CD4-positive, CD25-positive, alpha-beta regulatory T cell (primary cell): ENCODE measurements at regions not wholly inside any gene's neighbourhood (a gene's known extent, or its start where the extent isn't known, plus 50 kb on each side); places are given as distances from the start of the nearest gene placed in this dataset.

Experiments
- ATAC-seq, 2 donors: fragments of 150-1000 bp; cut with Tn5 transposase; one replicate each; pipeline ENCODE4 v1.10.0; 2021; ENCODE audit warnings: low read depth in 2 of 2, moderate number of reproducible peaks in 2 of 2, moderate library complexity in 1 of 2
- DNase-seq, 3 donors: peaks; one replicate each; pipeline versions ENCODE4 v3.0.0 to v3.0.0-alpha.2; 2012 to 2022; ENCODE audit warnings: mixed read lengths in 1 of 3
- H3K27ac ChIP-seq: one replicate; pipeline ENCODE4 v1.7.0; 2013; ENCODE audit warnings: mild to moderate bottlenecking, low read length; ENCODE audit not compliant: insufficient read depth, poor library complexity, severe bottlenecking
- H3K27me3 ChIP-seq: one replicate; pipeline ENCODE4 v1.7.0; 2013; ENCODE audit warnings: low read length; ENCODE audit not compliant: control insufficient read depth, insufficient read depth
- H3K36me3 ChIP-seq: one replicate; pipeline ENCODE4 v1.7.0; 2013; ENCODE audit warnings: mild to moderate bottlenecking, low read length, moderate library complexity; ENCODE audit not compliant: control insufficient read depth, insufficient read depth
- H3K4me1 ChIP-seq: 2 replicates; pipeline ENCODE4 v1.7.0; 2013; ENCODE audit warnings: mild to moderate bottlenecking, low read length; ENCODE audit not compliant: insufficient read depth, control insufficient read depth, poor library complexity, severe bottlenecking
- H3K4me3 ChIP-seq: one replicate; pipeline ENCODE4 v1.7.0; 2013; ENCODE audit warnings: low read depth, mild to moderate bottlenecking, low read length, moderate library complexity
- H3K9me3 ChIP-seq, 2 experiments: 1 replicate in 1 of 2; 2 replicates in 1 of 2; pipeline ENCODE4 v1.7.0; 2013; ENCODE audit warnings: low read length in 2 of 2, mild to moderate bottlenecking in 1 of 2, moderate library complexity in 1 of 2; ENCODE audit not compliant: control insufficient read depth in 2 of 2
- H3K27ac Mint-ChIP-seq, 3 donors: one replicate each; pipeline ENCODE4 v1.8.0; 2020 to 2022; ENCODE audit warnings: mild to moderate bottlenecking in 3 of 3, mixed read lengths in 3 of 3, moderate library complexity in 2 of 3
- H3K27me3 Mint-ChIP-seq: one replicate; pipeline ENCODE4 v1.8.0; 2022; ENCODE audit warnings: mild to moderate bottlenecking, mixed read lengths
- H3K36me3 Mint-ChIP-seq: one replicate; pipeline ENCODE4 v1.8.0; 2020; ENCODE audit warnings: mixed read lengths
- H3K4me1 Mint-ChIP-seq, 4 donors: one replicate each; pipeline ENCODE4 v1.8.0; 2020 to 2022; ENCODE audit warnings: mixed read lengths in 4 of 4, mild to moderate bottlenecking in 1 of 4
- H3K4me3 Mint-ChIP-seq, 4 donors: one replicate each; pipeline ENCODE4 v1.8.0; 2020 to 2022; ENCODE audit warnings: mild to moderate bottlenecking in 4 of 4, mixed read lengths in 4 of 4, moderate library complexity in 3 of 4
- H3K9me3 Mint-ChIP-seq, 7 donors: one replicate each; pipeline ENCODE4 v1.8.0; 2020 to 2022; ENCODE audit warnings: mixed read lengths in 7 of 7, mild to moderate bottlenecking in 3 of 7, moderate library complexity in 2 of 7

DNA sequence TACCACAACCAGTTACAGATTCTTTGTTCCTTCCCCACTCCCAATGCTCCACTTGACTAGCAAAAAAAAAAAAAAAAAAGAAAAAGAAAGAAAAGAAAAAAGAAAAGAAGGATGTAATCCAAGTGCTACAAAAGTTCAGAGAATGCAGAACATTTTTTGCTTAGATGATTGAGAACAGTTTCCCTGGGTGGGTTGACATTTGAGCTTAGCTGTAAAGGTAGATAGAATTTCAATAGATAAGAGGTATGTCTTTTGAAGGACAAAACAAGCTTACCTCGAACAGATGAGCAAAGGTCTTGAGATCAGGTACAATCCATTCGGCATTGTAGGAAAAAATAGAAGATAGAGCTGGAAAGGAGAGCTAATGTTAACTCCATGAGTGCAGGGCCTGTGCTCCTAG is 344.6 kb upstream of the NECTIN3 start:
- H3K27ac ChIP-seq, result no peak overlapping the region
- no peaks in the 10 kb centered on the region for H3K36me3 ChIP-seq
- Mint-ChIP-seq H3K4me3 (no peak overlapping the region), H3K9me3 (peaks cover 0 to 2% (median 0%) of the 10 kb centered on the region in 7 donors), H3K27ac (no peak overlapping the region), H3K27me3 (peaks cover 4% of the 10 kb centered on the region), H3K36me3 (no peaks in the 10 kb centered on the region), H3K4me1 (no peaks in the 10 kb centered on the region)
- no peak overlapping the region for H3K4me3 ChIP-seq
- H3K4me1 ChIP-seq, result no peaks in the 10 kb centered on the region
- H3K27me3 ChIP-seq, result peaks cover 2% of the 10 kb centered on the region
- no peak for DNase-seq
- no peak for ATAC-seq
- H3K9me3 ChIP-seq, result no peaks in the 10 kb centered on the region

DNA sequence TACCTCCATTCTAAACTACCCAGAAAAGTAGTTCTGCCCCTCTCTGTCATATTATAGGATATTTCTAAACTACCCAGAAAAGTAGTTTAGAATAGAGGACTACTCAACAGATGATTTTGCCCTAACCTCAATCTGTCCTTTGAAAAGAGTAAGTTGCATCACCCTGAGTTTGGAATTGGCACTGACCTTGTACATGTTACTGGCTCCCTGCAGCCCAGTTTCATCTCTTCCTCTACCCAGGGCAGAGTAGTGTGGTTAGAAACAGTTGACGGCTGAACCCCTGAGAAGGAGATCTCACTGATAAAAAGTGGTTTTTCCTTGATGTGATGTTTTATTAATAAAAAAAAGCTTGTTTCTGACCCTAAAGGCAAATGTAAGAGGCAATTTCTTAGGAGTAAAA is 340.5 kb upstream of the NECTIN3 start:
- Mint-ChIP-seq H3K9me3 (peaks cover 0 to 5% (median 0%) of the 10 kb centered on the region in 7 donors), H3K27ac (no peak overlapping the region), H3K4me1 (no peaks in the 10 kb centered on the region), H3K4me3 (no peak overlapping the region), H3K36me3 (no peaks in the 10 kb centered on the region), H3K27me3 (peaks cover 8% of the 10 kb centered on the region)
- Histone ChIP-seq H3K36me3 (no peaks in the 10 kb centered on the region), H3K27ac (no peak overlapping the region), H3K9me3 (no peaks in the 10 kb centered on the region), H3K4me3 (no peak overlapping the region), H3K4me1 (no peaks in the 10 kb centered on the region), H3K27me3 (peaks cover 2% of the 10 kb centered on the region)
- DNase-seq (no peak), ATAC-seq (no peak)

DNA sequence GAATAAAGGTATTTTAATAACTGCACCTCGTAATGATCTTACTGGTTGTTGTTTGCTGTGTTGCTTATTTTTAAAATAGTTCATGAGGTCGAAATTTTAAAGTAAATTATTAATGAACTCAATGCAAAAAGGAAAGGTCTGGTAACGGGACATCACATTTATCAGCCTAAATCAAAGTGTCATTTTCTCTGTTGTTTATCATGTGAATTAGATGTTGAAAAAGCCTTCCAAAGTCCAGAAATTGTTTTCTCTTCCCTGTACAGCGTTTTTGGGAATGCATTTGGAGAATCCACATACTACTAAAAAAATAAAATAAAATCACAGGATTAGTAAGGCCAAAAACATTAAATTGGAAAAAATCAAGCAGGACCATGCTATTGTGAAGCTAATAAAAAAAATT is 339.2 kb upstream of the NECTIN3 start:
- H3K9me3 Mint-ChIP-seq, result peaks cover 0 to 5% (median 0%) of the 10 kb centered on the region in 7 donors

DNA sequence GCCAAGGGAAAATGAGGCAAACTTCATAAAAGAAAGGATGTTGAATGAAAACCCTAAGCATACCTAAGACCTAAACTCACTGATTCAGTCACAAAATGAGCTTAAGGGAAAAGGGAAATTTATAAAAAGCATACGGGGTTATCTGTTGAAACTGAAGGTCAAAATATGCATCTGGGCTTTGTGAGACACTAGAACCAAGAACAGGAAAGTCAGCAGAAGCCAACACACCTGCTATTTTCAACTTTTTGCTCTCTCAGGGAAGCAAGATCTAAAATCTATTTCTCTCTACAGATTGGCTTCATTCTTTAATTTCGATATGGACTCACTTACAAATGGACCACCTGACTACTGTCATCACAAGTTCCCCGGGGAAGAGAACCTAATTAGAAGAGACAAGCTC is 338.6 kb upstream of the NECTIN3 start:
- no peak for ATAC-seq
- no peaks in the 10 kb centered on the region for H3K4me1 ChIP-seq

More for the DNA sequence above, 339.2 kb upstream of the NECTIN3 start:
- Histone ChIP-seq H3K27ac (no peak overlapping the region), H3K36me3 (no peaks in the 10 kb centered on the region), H3K9me3 (no peaks in the 10 kb centered on the region), H3K27me3 (no peaks in the 10 kb centered on the region), H3K4me3 (no peak overlapping the region), H3K4me1 (no peaks in the 10 kb centered on the region)
- ATAC-seq, result no peak
- no peaks in the 10 kb centered on the region for H3K36me3 Mint-ChIP-seq
- no peak for DNase-seq
- no peaks in the 10 kb centered on the region for H3K4me1 Mint-ChIP-seq
- H3K27me3 Mint-ChIP-seq, result peaks cover 8% of the 10 kb centered on the region
- H3K27ac Mint-ChIP-seq, result no peak overlapping the region
- H3K4me3 Mint-ChIP-seq, result no peak overlapping the region

DNA sequence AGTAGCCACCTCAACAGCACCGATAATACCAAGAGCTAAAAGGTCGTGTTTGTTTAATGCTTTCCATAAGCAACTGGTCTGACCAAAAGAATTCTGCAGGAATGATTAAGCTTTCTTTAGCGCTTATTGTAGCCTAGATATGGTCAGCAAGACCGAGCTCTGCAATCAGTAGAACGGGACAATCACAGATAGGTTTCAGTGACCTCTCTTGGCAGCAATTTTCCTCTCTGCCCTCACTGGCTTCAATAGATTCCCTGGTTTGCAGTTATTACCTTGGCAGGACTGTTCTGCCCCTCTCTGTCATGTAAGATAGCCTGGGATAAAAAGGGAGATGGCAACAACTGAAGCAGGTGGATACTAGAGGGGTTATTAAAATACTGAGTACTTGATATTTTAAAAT is 337.1 kb upstream of the NECTIN3 start:
- H3K36me3 ChIP-seq, result no peaks in the 10 kb centered on the region
- peaks cover 0 to 5% (median 0%) of the 10 kb centered on the region in 7 donors for H3K9me3 Mint-ChIP-seq

More for the DNA sequence above, 338.6 kb upstream of the NECTIN3 start:
- Mint-ChIP-seq H3K36me3 (no peaks in the 10 kb centered on the region), H3K27ac (no peak overlapping the region), H3K27me3 (peaks cover 8% of the 10 kb centered on the region), H3K9me3 (peaks cover 0 to 5% (median 0%) of the 10 kb centered on the region in 7 donors), H3K4me3 (no peak overlapping the region), H3K4me1 (no peaks in the 10 kb centered on the region)
- H3K27ac ChIP-seq, result no peak overlapping the region
- no peaks in the 10 kb centered on the region for H3K36me3 ChIP-seq
- H3K4me3 ChIP-seq, result no peak overlapping the region
- DNase-seq, result no peak
- H3K27me3 ChIP-seq, result no peaks in the 10 kb centered on the region
- no peaks in the 10 kb centered on the region for H3K9me3 ChIP-seq

DNA sequence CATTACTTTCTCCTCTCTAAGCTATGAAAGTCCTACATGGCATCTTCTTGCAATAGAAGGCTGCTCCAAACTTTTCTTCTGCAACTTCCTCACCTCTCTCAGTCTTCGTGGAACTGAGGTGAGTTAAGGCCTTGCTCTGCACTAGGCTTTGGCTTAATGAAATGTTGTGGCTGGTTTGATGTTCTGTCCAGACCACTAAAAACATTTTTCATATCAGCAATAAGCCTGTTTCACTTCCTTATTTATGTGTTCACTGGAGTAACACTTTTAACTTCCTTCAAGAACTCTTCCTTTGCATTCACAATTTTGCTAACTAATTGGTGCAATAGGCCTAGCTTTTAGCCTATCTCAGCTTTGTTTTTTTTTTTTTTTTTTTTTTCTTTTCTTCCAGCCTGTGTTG is 335.3 kb upstream of the NECTIN3 start:
- no peaks in the 10 kb centered on the region for H3K36me3 Mint-ChIP-seq
- no peak overlapping the region for H3K27ac Mint-ChIP-seq
- H3K27me3 ChIP-seq, result no peaks in the 10 kb centered on the region
- no peaks in the 10 kb centered on the region for H3K4me1 ChIP-seq
- no peak for DNase-seq
- peaks cover 0 to 5% (median 0%) of the 10 kb centered on the region in 7 donors for H3K9me3 Mint-ChIP-seq
- no peaks in the 10 kb centered on the region for H3K4me1 Mint-ChIP-seq
- H3K27ac ChIP-seq, result no peak overlapping the region
- H3K9me3 ChIP-seq, result no peaks in the 10 kb centered on the region
- no peak overlapping the region for H3K4me3 ChIP-seq
- no peak for ATAC-seq
- peaks cover 4% of the 10 kb centered on the region for H3K27me3 Mint-ChIP-seq
- no peaks in the 10 kb centered on the region for H3K36me3 ChIP-seq
- no peak overlapping the region for H3K4me3 Mint-ChIP-seq

More for the DNA sequence above, 337.1 kb upstream of the NECTIN3 start:
- H3K4me1 ChIP-seq, result no peaks in the 10 kb centered on the region
- no peak overlapping the region for H3K27ac Mint-ChIP-seq
- no peaks in the 10 kb centered on the region for H3K36me3 Mint-ChIP-seq
- peaks cover 8% of the 10 kb centered on the region for H3K27me3 Mint-ChIP-seq
- no peaks in the 10 kb centered on the region for H3K27me3 ChIP-seq
- no peaks in the 10 kb centered on the region for H3K4me1 Mint-ChIP-seq
- DNase-seq (no peak), ATAC-seq (no peak)
- no peaks in the 10 kb centered on the region for H3K9me3 ChIP-seq
- no peak overlapping the region for H3K4me3 Mint-ChIP-seq
- H3K27ac ChIP-seq, result no peak overlapping the region
- no peak overlapping the region for H3K4me3 ChIP-seq

DNA sequence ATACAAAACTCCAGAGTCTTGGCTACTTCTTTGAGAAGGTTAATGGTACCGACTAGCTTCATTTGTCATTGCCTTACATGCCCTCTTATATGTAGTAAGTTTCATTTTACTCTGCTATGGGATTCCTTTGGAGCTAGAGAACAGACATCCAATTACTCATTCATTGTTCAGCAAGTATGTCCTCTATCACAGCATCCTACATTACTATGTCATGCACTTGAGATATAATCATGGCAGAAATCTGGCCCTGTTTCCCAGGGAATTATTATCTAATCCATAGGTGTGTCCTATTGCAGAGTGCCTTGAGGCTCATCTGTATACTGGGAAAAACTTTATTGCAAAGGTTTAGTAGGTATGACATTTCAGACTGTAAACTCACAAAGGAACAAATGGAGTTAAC is 333.1 kb upstream of the NECTIN3 start:
- peaks cover 4% of the 10 kb centered on the region for H3K27me3 Mint-ChIP-seq
- no peak overlapping the region for H3K27ac ChIP-seq

DNA sequence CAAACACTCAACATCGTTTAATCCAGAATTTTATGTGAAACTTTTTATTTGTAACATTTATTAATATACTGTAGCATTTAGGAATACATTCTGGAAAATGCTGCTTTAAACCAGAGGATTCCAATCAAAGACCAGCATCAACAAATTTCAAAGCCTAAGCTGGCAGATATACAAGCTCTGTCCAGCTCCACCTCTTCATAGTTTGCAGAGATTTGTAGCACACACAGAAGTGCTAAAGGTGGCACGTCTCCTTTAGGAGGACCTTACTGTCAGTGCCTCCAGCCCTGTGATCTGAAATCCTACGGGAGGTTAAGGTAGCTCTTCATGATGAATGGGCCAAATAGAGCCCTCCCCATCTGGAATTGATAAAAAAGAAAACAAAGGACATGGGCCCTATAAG is 329.7 kb upstream of the NECTIN3 start:
- Histone ChIP-seq H3K27me3 (no peaks in the 10 kb centered on the region), H3K4me3 (no peak overlapping the region), H3K4me1 (no peaks in the 10 kb centered on the region), H3K9me3 (no peaks in the 10 kb centered on the region), H3K36me3 (no peaks in the 10 kb centered on the region), H3K27ac (no peak overlapping the region)
- Mint-ChIP-seq H3K4me3 (no peak overlapping the region), H3K4me1 (no peaks in the 10 kb centered on the region), H3K9me3 (peaks cover 0 to 2% (median 0%) of the 10 kb centered on the region in 7 donors), H3K27me3 (no peaks in the 10 kb centered on the region), H3K36me3 (no peaks in the 10 kb centered on the region), H3K27ac (no peak overlapping the region)
- no peak for ATAC-seq
- no peak for DNase-seq

More for the DNA sequence above, 333.1 kb upstream of the NECTIN3 start:
- H3K27me3 ChIP-seq, result no peaks in the 10 kb centered on the region
- no peaks in the 10 kb centered on the region for H3K4me1 ChIP-seq
- no peak for ATAC-seq
- H3K36me3 Mint-ChIP-seq, result no peaks in the 10 kb centered on the region
- H3K4me1 Mint-ChIP-seq, result no peaks in the 10 kb centered on the region
- H3K9me3 Mint-ChIP-seq, result peaks cover 0 to 2% (median 0%) of the 10 kb centered on the region in 7 donors
- H3K4me3 Mint-ChIP-seq, result no peak overlapping the region
- H3K27ac Mint-ChIP-seq, result no peak overlapping the region
- no peak overlapping the region for H3K4me3 ChIP-seq
- no peak for DNase-seq
- no peaks in the 10 kb centered on the region for H3K9me3 ChIP-seq
- H3K36me3 ChIP-seq, result no peaks in the 10 kb centered on the region
